Gastroesophageal sphincter (tissue), 3 donors: ENCODE measurements at regions not wholly inside any gene's neighbourhood (a gene's known extent, or its start where the extent isn't known, plus 50 kb on each side); places are given as distances from the start of the nearest gene placed in this dataset.

Experiments
- POLR2A ChIP-seq, 2 donors: fragments of 450-650 bp; IDR thresholded peaks; one replicate each; pipeline ENCODE4 v1.6.1; 2017; ENCODE audit warnings: antibody characterized with exemption in 2 of 2, mild to moderate bottlenecking in 2 of 2, moderate library complexity in 1 of 2
- TF ChIP-seq, protein P1 (sequence below), 4 experiments: fragments of 200-600 bp in 2 of 4; fragments of 450-650 bp in 2 of 4; sonication (generic) in 1 of 4; IDR thresholded peaks; one replicate each; pipeline ENCODE4 v1.5.1; 2017 to 2019; ENCODE audit warnings: antibody characterized with exemption in 4 of 4, mild to moderate bottlenecking in 2 of 4, moderate library complexity in 2 of 4

DNA sequence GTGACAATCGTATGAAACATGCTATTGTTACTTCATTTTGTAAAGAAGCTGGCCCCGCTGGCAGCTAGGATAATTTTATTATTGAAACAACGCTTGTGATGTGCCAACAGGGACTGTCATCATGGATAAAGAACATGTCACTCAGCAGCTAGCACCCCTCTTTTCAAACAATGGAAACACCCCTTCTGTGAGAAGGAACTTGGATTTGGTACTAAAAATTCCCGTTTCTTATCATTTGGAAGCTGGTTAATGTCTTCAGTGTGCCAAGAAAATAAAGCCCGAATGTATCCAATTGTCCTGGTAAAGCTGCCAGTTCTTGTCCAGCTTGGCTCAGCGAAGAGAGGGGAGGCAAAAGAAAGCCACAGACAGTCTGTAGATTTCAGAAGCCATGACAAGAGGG, 186.6 kb downstream of the PHLDA1 start:
- TF ChIP-seq POLR2A (IDR thresholded peaks at IDR 0.05): no peak
- TF ChIP-seq, protein P1, sequence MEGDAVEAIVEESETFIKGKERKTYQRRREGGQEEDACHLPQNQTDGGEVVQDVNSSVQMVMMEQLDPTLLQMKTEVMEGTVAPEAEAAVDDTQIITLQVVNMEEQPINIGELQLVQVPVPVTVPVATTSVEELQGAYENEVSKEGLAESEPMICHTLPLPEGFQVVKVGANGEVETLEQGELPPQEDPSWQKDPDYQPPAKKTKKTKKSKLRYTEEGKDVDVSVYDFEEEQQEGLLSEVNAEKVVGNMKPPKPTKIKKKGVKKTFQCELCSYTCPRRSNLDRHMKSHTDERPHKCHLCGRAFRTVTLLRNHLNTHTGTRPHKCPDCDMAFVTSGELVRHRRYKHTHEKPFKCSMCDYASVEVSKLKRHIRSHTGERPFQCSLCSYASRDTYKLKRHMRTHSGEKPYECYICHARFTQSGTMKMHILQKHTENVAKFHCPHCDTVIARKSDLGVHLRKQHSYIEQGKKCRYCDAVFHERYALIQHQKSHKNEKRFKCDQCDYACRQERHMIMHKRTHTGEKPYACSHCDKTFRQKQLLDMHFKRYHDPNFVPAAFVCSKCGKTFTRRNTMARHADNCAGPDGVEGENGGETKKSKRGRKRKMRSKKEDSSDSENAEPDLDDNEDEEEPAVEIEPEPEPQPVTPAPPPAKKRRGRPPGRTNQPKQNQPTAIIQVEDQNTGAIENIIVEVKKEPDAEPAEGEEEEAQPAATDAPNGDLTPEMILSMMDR (IDR thresholded peaks at IDR 0.05): no peak
